ENCODE measurements at regions not wholly inside any gene's neighbourhood (a gene's known extent, or its start where the extent isn't known, plus 50 kb on each side); places are given as distances from the start of the nearest gene placed in this dataset.

DNA sequence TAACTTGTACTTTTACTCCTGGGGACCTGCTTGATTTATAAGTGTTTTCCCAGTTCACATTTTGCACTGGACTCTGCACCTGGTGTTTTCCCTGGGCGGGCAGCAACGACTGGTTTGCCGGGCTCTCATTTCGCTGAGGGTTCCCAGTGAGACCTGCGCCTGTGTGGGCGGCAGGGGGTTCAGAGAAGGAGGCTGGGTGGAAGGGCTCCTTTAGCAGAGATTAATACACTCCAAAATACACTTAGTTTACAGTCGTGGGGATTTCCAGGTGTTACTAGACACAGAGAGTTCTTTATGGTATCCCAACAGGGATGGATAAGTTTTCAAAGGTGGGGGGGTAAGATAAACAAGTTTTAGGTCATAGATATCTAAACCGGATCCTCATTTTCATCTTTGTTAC lies 53.0 kb upstream of the SHISA3 start:
- no peaks in the 10 kb centered on the region for H3K4me1 ChIP-seq (ENCODE audit: control insufficient read depth in 2 of 2, insufficient read depth in 1 of 2, low read depth in 1 of 2, low read length in 2 of 2)
- no peak overlapping the region for H3K18ac ChIP-seq (ENCODE audit: low read length)

DNA sequence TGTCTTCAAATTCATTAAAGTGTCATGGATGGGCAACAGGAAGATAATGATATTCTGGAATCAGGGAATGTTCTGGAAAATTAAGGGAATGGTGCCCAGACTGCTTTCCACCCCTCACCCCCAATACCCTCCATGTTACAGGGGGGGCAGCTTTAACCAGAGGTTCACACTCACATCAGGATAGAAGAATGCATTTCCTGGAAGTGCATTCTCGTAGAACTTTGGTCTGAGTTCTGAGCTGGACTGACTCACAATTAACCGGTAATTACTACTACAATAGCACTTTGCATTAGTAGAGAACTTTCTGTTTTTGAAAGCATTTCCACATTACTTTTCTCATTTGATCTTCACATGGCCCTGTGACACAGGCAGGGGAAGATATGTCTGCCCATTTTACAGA lies 52.5 kb upstream of the SHISA3 start:
- H3K18ac ChIP-seq (ENCODE audit: low read length) = no peak overlapping the region
- H2BK12ac ChIP-seq (ENCODE audit: low read length) = no peak overlapping the region
- no peaks in the 10 kb centered on the region for H3K79me1 ChIP-seq (ENCODE audit: low read depth, low read length)
- H3K4ac ChIP-seq (ENCODE audit: low read length) = no peak overlapping the region
- H3K14ac ChIP-seq (ENCODE audit: low read length) = no peak overlapping the region
- no peak overlapping the region for H2AFZ ChIP-seq (ENCODE audit: low read length)
- H3K9me3 ChIP-seq (replicated peaks in 1 of 2; ENCODE audit: control insufficient read depth in 2 of 2, insufficient read depth in 1 of 2, low read depth in 1 of 2, low read length in 2 of 2) = no peaks in the 10 kb centered on the region
- no peak overlapping the region for H2BK5ac ChIP-seq (ENCODE audit: low read length)
- H3K9ac ChIP-seq (ENCODE audit: low read depth, low read length, poor library complexity) = no peak overlapping the region
- H4K91ac ChIP-seq (ENCODE audit: low read depth, low read length, poor library complexity) = no peak overlapping the region
- H3K27me3 ChIP-seq (ENCODE audit: control insufficient read depth in 3 of 3, insufficient read depth in 3 of 3, low read depth in 1 of 3, low read length in 3 of 3) = peaks cover 0 to 5% (median 0%) of the 10 kb centered on the region in 3 experiments
- H3K27ac ChIP-seq (replicated peaks; ENCODE audit: low read length) = no peak overlapping the region
- H3K23ac ChIP-seq (ENCODE audit: low read depth, low read length, poor library complexity) = no peak overlapping the region
- H2AK5ac ChIP-seq (ENCODE audit: low read depth, low read length) = no peak overlapping the region
- WGBS, 2 donors (ENCODE audit: extremely low coverage in 2 of 2, insufficient read length in 2 of 2, insufficient replicate concordance in 1 of 2) = no CpG with 5 or more reads among the region's 2 CpGs
- no peak overlapping the region for H2BK120ac ChIP-seq (ENCODE audit: low read depth, low read length)
- H3K4me1 ChIP-seq (ENCODE audit: control insufficient read depth in 2 of 2, insufficient read depth in 1 of 2, low read depth in 1 of 2, low read length in 2 of 2) = no peaks in the 10 kb centered on the region
- no peaks in the 10 kb centered on the region for H3K36me3 ChIP-seq (replicated peaks in 1 of 2; ENCODE audit: control insufficient read depth in 2 of 2, insufficient read depth in 2 of 2, low read length in 2 of 2)
- DNase-seq (ENCODE audit: low spot score) = no peak
- H2BK15ac ChIP-seq (ENCODE audit: low read length) = no peak overlapping the region
- H3K4me3 ChIP-seq (ENCODE audit: low read length in 2 of 2) = no peak overlapping the region
- no peak overlapping the region for H3K4me2 ChIP-seq (ENCODE audit: insufficient read depth, low read length, poor library complexity, severe bottlenecking)
- no peak overlapping the region for H4K8ac ChIP-seq (ENCODE audit: low read depth, low read length)

More for the DNA sequence above, 53.0 kb upstream of the SHISA3 start:
- no peak overlapping the region for H4K8ac ChIP-seq (ENCODE audit: low read depth, low read length)
- no peak overlapping the region for H3K4me3 ChIP-seq (ENCODE audit: low read length in 2 of 2)
- H2AK5ac ChIP-seq (ENCODE audit: low read depth, low read length) = no peak overlapping the region
- H2BK15ac ChIP-seq (ENCODE audit: low read length) = no peak overlapping the region
- no peaks in the 10 kb centered on the region for H3K9me3 ChIP-seq (replicated peaks in 1 of 2; ENCODE audit: control insufficient read depth in 2 of 2, insufficient read depth in 1 of 2, low read depth in 1 of 2, low read length in 2 of 2)
- H3K36me3 ChIP-seq (replicated peaks in 1 of 2; ENCODE audit: control insufficient read depth in 2 of 2, insufficient read depth in 2 of 2, low read length in 2 of 2) = no peaks in the 10 kb centered on the region
- DNase-seq (ENCODE audit: low spot score) = no peak
- no peak overlapping the region for H2AFZ ChIP-seq (ENCODE audit: low read length)
- H2BK5ac ChIP-seq (ENCODE audit: low read length) = no peak overlapping the region
- no peak overlapping the region for H4K91ac ChIP-seq (ENCODE audit: low read depth, low read length, poor library complexity)
- no peak overlapping the region for H2BK12ac ChIP-seq (ENCODE audit: low read length)
- WGBS, 2 donors (ENCODE audit: extremely low coverage in 2 of 2, insufficient read length in 2 of 2, insufficient replicate concordance in 1 of 2) = no CpG with 5 or more reads among the region's 8 CpGs
- H3K79me1 ChIP-seq (ENCODE audit: low read depth, low read length) = no peaks in the 10 kb centered on the region
- no peak overlapping the region for H2BK120ac ChIP-seq (ENCODE audit: low read depth, low read length)
- no peak overlapping the region for H3K23ac ChIP-seq (ENCODE audit: low read depth, low read length, poor library complexity)
- H3K27me3 ChIP-seq (ENCODE audit: control insufficient read depth in 3 of 3, insufficient read depth in 3 of 3, low read depth in 1 of 3, low read length in 3 of 3) = peaks cover 0 to 5% (median 0%) of the 10 kb centered on the region in 3 experiments
- H3K14ac ChIP-seq (ENCODE audit: low read length) = no peak overlapping the region
- H3K4me2 ChIP-seq (ENCODE audit: insufficient read depth, low read length, poor library complexity, severe bottlenecking) = no peak overlapping the region
- H3K9ac ChIP-seq (ENCODE audit: low read depth, low read length, poor library complexity) = no peak overlapping the region
- no peak overlapping the region for H3K27ac ChIP-seq (replicated peaks; ENCODE audit: low read length)
- no peak overlapping the region for H3K4ac ChIP-seq (ENCODE audit: low read length)

DNA sequence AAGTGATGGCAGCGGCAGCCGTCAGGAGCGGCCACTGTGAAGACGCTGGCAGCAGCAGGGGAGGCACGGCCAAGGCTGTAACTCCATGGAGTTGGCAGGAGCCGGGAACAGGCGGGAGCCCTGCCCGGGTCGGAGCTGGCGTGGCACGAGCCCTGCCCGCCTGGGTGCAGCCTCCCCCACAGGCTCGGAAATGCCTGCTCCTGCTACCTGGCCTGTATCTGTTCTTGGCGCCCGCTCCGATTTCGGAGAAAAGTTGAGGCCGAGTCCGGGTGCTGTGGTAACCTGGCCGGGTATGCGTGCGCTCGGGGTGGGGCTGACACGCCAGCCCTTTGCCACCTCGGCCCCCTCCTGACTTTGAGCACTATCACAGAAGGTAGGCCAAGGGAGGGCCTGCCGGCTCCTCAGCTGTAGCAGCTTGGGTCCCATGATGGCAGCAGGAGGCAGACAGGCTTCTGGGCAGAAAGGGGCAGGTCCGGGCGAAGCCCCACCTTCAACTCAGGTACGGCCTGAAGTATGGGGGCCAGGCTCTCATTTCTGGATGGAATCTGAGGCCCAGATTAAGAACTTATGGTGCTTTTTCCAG lies 51.2 kb upstream of the SHISA3 start:
- Histone ChIP-seq H3K4me2 (ENCODE audit: insufficient read depth, low read length, poor library complexity, severe bottlenecking) (no peak overlapping the region), H3K4me3 (ENCODE audit: low read length in 2 of 2) (no peak overlapping the region), H2BK15ac (ENCODE audit: low read length) (no peak overlapping the region), H3K27me3 (ENCODE audit: control insufficient read depth in 3 of 3, insufficient read depth in 3 of 3, low read depth in 1 of 3, low read length in 3 of 3) (no peaks in the 10 kb centered on the region), H3K9me3 (replicated peaks in 1 of 2; ENCODE audit: control insufficient read depth in 2 of 2, insufficient read depth in 1 of 2, low read depth in 1 of 2, low read length in 2 of 2) (no peaks in the 10 kb centered on the region), H3K4ac (ENCODE audit: low read length) (no peak overlapping the region), H3K18ac (ENCODE audit: low read length) (no peak overlapping the region), H4K91ac (ENCODE audit: low read depth, low read length, poor library complexity) (no peak overlapping the region), H3K79me1 (ENCODE audit: low read depth, low read length) (no peaks in the 10 kb centered on the region), H2AK5ac (ENCODE audit: low read depth, low read length) (no peak overlapping the region), H2BK5ac (ENCODE audit: low read length) (no peak overlapping the region), H2BK12ac (ENCODE audit: low read length) (no peak overlapping the region), H2BK120ac (ENCODE audit: low read depth, low read length) (no peak overlapping the region), H3K4me1 (ENCODE audit: control insufficient read depth in 2 of 2, insufficient read depth in 1 of 2, low read depth in 1 of 2, low read length in 2 of 2) (peaks cover 0 to under 1% of the 10 kb centered on the region in 2 donors), H3K36me3 (replicated peaks in 1 of 2; ENCODE audit: control insufficient read depth in 2 of 2, insufficient read depth in 2 of 2, low read length in 2 of 2) (no peaks in the 10 kb centered on the region), H3K27ac (replicated peaks; ENCODE audit: low read length) (no peak overlapping the region), H3K14ac (ENCODE audit: low read length) (no peak overlapping the region), H3K23ac (ENCODE audit: low read depth, low read length, poor library complexity) (peak overlapping the region; percentile 6), H2AFZ (ENCODE audit: low read length) (no peak overlapping the region), H4K8ac (ENCODE audit: low read depth, low read length) (no peak overlapping the region), H3K9ac (ENCODE audit: low read depth, low read length, poor library complexity) (no peak overlapping the region)
- DNase-seq (ENCODE audit: low spot score) = no peak
- WGBS, 2 donors (ENCODE audit: extremely low coverage in 2 of 2, insufficient read length in 2 of 2, insufficient replicate concordance in 1 of 2) = no CpG with 5 or more reads among the region's 29 CpGs

DNA sequence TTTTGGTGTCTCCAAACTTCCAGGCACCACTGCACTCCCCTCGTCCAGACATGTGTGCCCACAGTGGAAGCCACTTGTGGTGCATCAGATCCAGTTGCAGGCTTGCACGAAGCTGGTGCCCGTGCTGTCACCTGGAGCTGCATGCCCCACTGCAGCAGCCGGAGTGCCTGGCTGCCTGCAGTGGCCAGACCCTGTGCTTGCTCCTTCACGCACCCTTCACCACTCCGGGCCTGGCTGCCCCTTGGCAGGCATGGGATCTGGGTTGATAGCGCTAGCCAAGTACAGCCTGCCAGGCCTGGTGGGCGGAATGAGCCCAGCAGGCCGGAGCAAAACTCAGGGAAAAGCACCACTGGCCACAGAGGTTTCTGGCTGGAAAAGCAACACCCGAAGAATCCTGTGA lies 50.2 kb upstream of the SHISA3 start:
- Histone ChIP-seq H3K9me3 (replicated peaks in 1 of 2; ENCODE audit: control insufficient read depth in 2 of 2, insufficient read depth in 1 of 2, low read depth in 1 of 2, low read length in 2 of 2) (no peaks in the 10 kb centered on the region), H3K27ac (replicated peaks; ENCODE audit: low read length) (no peak overlapping the region), H2AFZ (ENCODE audit: low read length) (no peak overlapping the region), H2BK5ac (ENCODE audit: low read length) (no peak overlapping the region), H4K91ac (ENCODE audit: low read depth, low read length, poor library complexity) (no peak overlapping the region), H2AK5ac (ENCODE audit: low read depth, low read length) (peak overlapping the region; percentile 18), H3K4ac (ENCODE audit: low read length) (no peak overlapping the region), H3K79me1 (ENCODE audit: low read depth, low read length) (no peaks in the 10 kb centered on the region), H3K14ac (ENCODE audit: low read length) (peak overlapping the region; percentile 65), H3K9ac (ENCODE audit: low read depth, low read length, poor library complexity) (no peak overlapping the region), H3K27me3 (ENCODE audit: control insufficient read depth in 3 of 3, insufficient read depth in 3 of 3, low read depth in 1 of 3, low read length in 3 of 3) (no peaks in the 10 kb centered on the region), H3K36me3 (replicated peaks in 1 of 2; ENCODE audit: control insufficient read depth in 2 of 2, insufficient read depth in 2 of 2, low read length in 2 of 2) (no peaks in the 10 kb centered on the region), H4K8ac (ENCODE audit: low read depth, low read length) (peak overlapping the region; percentile 72), H3K23ac (ENCODE audit: low read depth, low read length, poor library complexity) (peak overlapping the region; percentile 48), H3K18ac (ENCODE audit: low read length) (no peak overlapping the region), H2BK120ac (ENCODE audit: low read depth, low read length) (no peak overlapping the region), H2BK15ac (ENCODE audit: low read length) (no peak overlapping the region), H3K4me1 (ENCODE audit: control insufficient read depth in 2 of 2, insufficient read depth in 1 of 2, low read depth in 1 of 2, low read length in 2 of 2) (peaks cover 0 to 4% of the 10 kb centered on the region in 2 donors), H3K4me2 (ENCODE audit: insufficient read depth, low read length, poor library complexity, severe bottlenecking) (no peak overlapping the region), H3K4me3 (ENCODE audit: low read length in 2 of 2) (no peak overlapping the region), H2BK12ac (ENCODE audit: low read length) (no peak overlapping the region)
- WGBS, 2 donors (ENCODE audit: extremely low coverage in 2 of 2, insufficient read length in 2 of 2, insufficient replicate concordance in 1 of 2) = no CpG with 5 or more reads among the region's 10 CpGs
- DNase-seq (ENCODE audit: low spot score) = no peak
